ENCODE measurements at regions not wholly inside any gene's neighbourhood (a gene's known extent, or its start where the extent isn't known, plus 50 kb on each side); places are given as distances from the start of the nearest gene placed in this dataset.

- H3K9me3 ChIP-seq (ENCODE audit: control insufficient read depth, low read length): no peaks in the 10 kb centered on the region
- no peak overlapping the region for H2BK12ac ChIP-seq (ENCODE audit: low read length in 2 of 2)
- no peak overlapping the region for H3K14ac ChIP-seq (ENCODE audit: low read length in 2 of 2)
- no peak overlapping the region for H2BK120ac ChIP-seq (ENCODE audit: low read depth, low read length)
- H2BK5ac ChIP-seq (ENCODE audit: low read depth, low read length, poor library complexity, severe bottlenecking): no peak overlapping the region
- H2BK15ac ChIP-seq (ENCODE audit: low read depth, poor library complexity, severe bottlenecking): no peak overlapping the region
- H4K91ac ChIP-seq (ENCODE audit: low read length): no peak overlapping the region
- H3K4me3 ChIP-seq (ENCODE audit: insufficient read depth in 1 of 2, low read depth in 1 of 2, low read length in 2 of 2): no peak overlapping the region
- no peaks in the 10 kb centered on the region for H3K36me3 ChIP-seq (ENCODE audit: control insufficient read depth in 1 of 2, insufficient read depth in 2 of 2, low read depth in 1 of 2, low read length in 2 of 2)
- peaks cover 0 to 18% of the 10 kb centered on the region in 2 experiments for H3K27me3 ChIP-seq (ENCODE audit: control insufficient read depth in 1 of 2, insufficient read depth in 1 of 2, low read length in 2 of 2)
- H2AFZ ChIP-seq (ENCODE audit: low read depth, low read length): no peak overlapping the region
- no peak overlapping the region for H3K23ac ChIP-seq (ENCODE audit: low read length in 2 of 2)
- no peak overlapping the region for H3K27ac ChIP-seq (ENCODE audit: low read length, poor library complexity, severe bottlenecking)
- DNase-seq: peak; percentile 85
- H4K8ac ChIP-seq (ENCODE audit: low read length): no peak overlapping the region
- no peak overlapping the region for H3K9ac ChIP-seq (ENCODE audit: low read length)
- no peak overlapping the region for H3K4ac ChIP-seq (ENCODE audit: low read depth in 1 of 2, low read length in 2 of 2)
- WGBS: 58% methylated on average over 8 of the region's 8 CpGs
- no peak overlapping the region for H2AK5ac ChIP-seq (ENCODE audit: low read length, severe bottlenecking)
- no peak overlapping the region for H3K18ac ChIP-seq (ENCODE audit: low read depth in 1 of 2, low read length in 2 of 2)
- no peak overlapping the region for H3K4me2 ChIP-seq (ENCODE audit: low read length, poor library complexity, severe bottlenecking)
- H3K4me1 ChIP-seq (ENCODE audit: control insufficient read depth, insufficient read depth, low read depth, low read length): peaks cover 8% of the 10 kb centered on the region
- H3K79me1 ChIP-seq (replicated peaks; ENCODE audit: low read length, poor library complexity, severe bottlenecking): no peaks in the 10 kb centered on the region
Measured at GRCh38 chr6:14660806-14661579, 543.4 kb downstream of the CD83 start.

GRCh38 chr6:14661691-14662090, 544.1 kb downstream of the CD83 start:
- WGBS: over 99% methylated on average over 3 of the region's 3 CpGs
- no peak overlapping the region for H2BK120ac ChIP-seq (ENCODE audit: low read depth, low read length)
- H3K9me3 ChIP-seq (ENCODE audit: control insufficient read depth, low read length): no peaks in the 10 kb centered on the region
- H3K79me1 ChIP-seq (replicated peaks; ENCODE audit: low read length, poor library complexity, severe bottlenecking): no peaks in the 10 kb centered on the region
- no peak for DNase-seq
- H4K91ac ChIP-seq (ENCODE audit: low read length): no peak overlapping the region
- H3K4me2 ChIP-seq (ENCODE audit: low read length, poor library complexity, severe bottlenecking): no peak overlapping the region
- peaks cover 10% of the 10 kb centered on the region for H3K4me1 ChIP-seq (ENCODE audit: control insufficient read depth, insufficient read depth, low read depth, low read length)
- H2AK5ac ChIP-seq (ENCODE audit: low read length, severe bottlenecking): no peak overlapping the region
- H2BK5ac ChIP-seq (ENCODE audit: low read depth, low read length, poor library complexity, severe bottlenecking): no peak overlapping the region
- H3K9ac ChIP-seq (ENCODE audit: low read length): no peak overlapping the region
- no peak overlapping the region for H3K14ac ChIP-seq (ENCODE audit: low read length in 2 of 2)
- no peak overlapping the region for H3K4me3 ChIP-seq (ENCODE audit: insufficient read depth in 1 of 2, low read depth in 1 of 2, low read length in 2 of 2)
- no peak overlapping the region for H3K4ac ChIP-seq (ENCODE audit: low read depth in 1 of 2, low read length in 2 of 2)
- no peak overlapping the region for H3K27ac ChIP-seq (ENCODE audit: low read length, poor library complexity, severe bottlenecking)
- peaks cover 0 to 18% of the 10 kb centered on the region in 2 experiments for H3K27me3 ChIP-seq (ENCODE audit: control insufficient read depth in 1 of 2, insufficient read depth in 1 of 2, low read length in 2 of 2)
- H3K18ac ChIP-seq (ENCODE audit: low read depth in 1 of 2, low read length in 2 of 2): no peak overlapping the region
- H2AFZ ChIP-seq (ENCODE audit: low read depth, low read length): no peak overlapping the region
- no peak overlapping the region for H4K8ac ChIP-seq (ENCODE audit: low read length)
- no peaks in the 10 kb centered on the region for H3K36me3 ChIP-seq (ENCODE audit: control insufficient read depth in 1 of 2, insufficient read depth in 2 of 2, low read depth in 1 of 2, low read length in 2 of 2)
- H2BK15ac ChIP-seq (ENCODE audit: low read depth, poor library complexity, severe bottlenecking): no peak overlapping the region
- H2BK12ac ChIP-seq (ENCODE audit: low read length in 2 of 2): no peak overlapping the region
- H3K23ac ChIP-seq (ENCODE audit: low read length in 2 of 2): no peak overlapping the region

DNA sequence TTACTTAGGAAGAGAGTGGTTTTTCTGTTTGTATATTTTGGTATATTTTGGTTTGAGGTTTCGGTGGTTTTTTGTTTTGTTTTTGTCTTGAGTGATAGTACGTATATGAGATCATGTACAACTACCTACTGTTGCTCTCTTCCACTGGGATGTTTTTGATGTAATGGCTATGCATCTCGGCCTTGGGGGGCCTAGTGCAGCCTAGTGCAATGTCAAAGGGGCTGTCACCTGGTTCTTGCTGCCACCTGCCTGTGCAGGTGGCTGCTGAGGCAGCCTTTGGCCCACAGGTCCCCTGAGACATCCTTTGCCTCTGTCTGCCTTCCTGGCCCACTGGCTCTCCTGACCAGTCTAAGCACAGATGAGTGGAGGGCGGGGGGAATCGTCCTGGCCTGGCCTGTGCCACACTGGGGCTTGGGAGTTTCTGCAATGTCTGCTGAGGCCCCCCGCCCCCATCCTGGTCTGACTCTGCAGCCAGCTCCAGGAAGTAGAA, 546.6 kb downstream of the CD83 start:
- no peak for DNase-seq
- H2BK5ac ChIP-seq (ENCODE audit: low read depth, low read length, poor library complexity, severe bottlenecking): no peak overlapping the region
- no peak overlapping the region for H4K8ac ChIP-seq (ENCODE audit: low read length)
- H3K27ac ChIP-seq (ENCODE audit: low read length, poor library complexity, severe bottlenecking): no peak overlapping the region
- H3K4me1 ChIP-seq (ENCODE audit: control insufficient read depth, insufficient read depth, low read depth, low read length): peaks cover 10% of the 10 kb centered on the region
- H2AK5ac ChIP-seq (ENCODE audit: low read length, severe bottlenecking): no peak overlapping the region
- no peaks in the 10 kb centered on the region for H3K79me1 ChIP-seq (replicated peaks; ENCODE audit: low read length, poor library complexity, severe bottlenecking)
- no peak overlapping the region for H3K9ac ChIP-seq (ENCODE audit: low read length)
- 65% methylated on average over 6 of the region's 6 CpGs for WGBS
- H3K4ac ChIP-seq (ENCODE audit: low read depth in 1 of 2, low read length in 2 of 2): peak overlapping the region in 1 of 2 experiments; percentile 4
- no peak overlapping the region for H3K14ac ChIP-seq (ENCODE audit: low read length in 2 of 2)
- no peak overlapping the region for H2BK120ac ChIP-seq (ENCODE audit: low read depth, low read length)
- H3K4me3 ChIP-seq (ENCODE audit: insufficient read depth in 1 of 2, low read depth in 1 of 2, low read length in 2 of 2): no peak overlapping the region
- peak overlapping the region in 1 of 2 experiments; percentile 68 for H3K18ac ChIP-seq (ENCODE audit: low read depth in 1 of 2, low read length in 2 of 2)
- H2AFZ ChIP-seq (ENCODE audit: low read depth, low read length): no peak overlapping the region
- no peak overlapping the region for H3K4me2 ChIP-seq (ENCODE audit: low read length, poor library complexity, severe bottlenecking)
- H3K23ac ChIP-seq (ENCODE audit: low read length in 2 of 2): no peak overlapping the region
- H2BK15ac ChIP-seq (ENCODE audit: low read depth, poor library complexity, severe bottlenecking): no peak overlapping the region
- H2BK12ac ChIP-seq (ENCODE audit: low read length in 2 of 2): no peak overlapping the region
- no peaks in the 10 kb centered on the region for H3K9me3 ChIP-seq (ENCODE audit: control insufficient read depth, low read length)
- no peak overlapping the region for H4K91ac ChIP-seq (ENCODE audit: low read length)
- H3K27me3 ChIP-seq (ENCODE audit: control insufficient read depth in 1 of 2, insufficient read depth in 1 of 2, low read length in 2 of 2): peaks cover 0 to 5% of the 10 kb centered on the region in 2 experiments
- H3K36me3 ChIP-seq (ENCODE audit: control insufficient read depth in 1 of 2, insufficient read depth in 2 of 2, low read depth in 1 of 2, low read length in 2 of 2): no peaks in the 10 kb centered on the region

DNA sequence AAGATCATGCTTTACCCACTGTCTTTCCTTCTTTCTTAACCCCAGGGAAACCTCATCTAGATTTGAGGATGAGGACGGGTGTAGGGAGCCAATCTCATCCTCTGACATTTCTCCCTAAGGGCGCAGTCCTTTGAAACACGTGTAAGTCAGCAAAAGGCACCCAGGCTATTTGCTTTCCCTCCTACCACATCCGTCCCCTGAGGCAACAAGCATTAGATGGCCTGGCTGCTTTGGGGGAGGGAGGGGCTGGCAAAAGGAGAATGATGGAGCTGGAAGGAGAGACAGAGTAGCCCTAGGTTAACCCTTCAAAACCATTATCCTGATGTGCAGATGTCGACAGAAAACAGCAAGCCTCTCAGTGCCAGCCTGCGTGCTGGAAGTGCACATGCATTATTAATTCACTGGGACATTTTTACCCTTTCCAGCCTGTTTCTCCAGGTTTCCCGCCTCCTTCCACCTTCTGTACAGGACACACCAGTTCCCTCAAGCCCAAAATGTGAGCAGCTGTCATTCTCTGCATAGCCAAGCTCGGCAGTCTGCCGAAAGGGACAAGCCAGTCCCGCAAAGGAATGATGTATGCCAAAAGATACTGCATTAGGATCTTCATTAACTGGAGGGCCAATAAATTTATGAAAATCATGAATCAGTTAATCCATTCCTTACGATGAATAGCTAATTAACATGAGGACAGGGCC, 547.2 kb downstream of the CD83 start:
- Histone ChIP-seq H3K4me1 (ENCODE audit: control insufficient read depth, insufficient read depth, low read depth, low read length) (peaks cover 10% of the 10 kb centered on the region), H2AFZ (ENCODE audit: low read depth, low read length) (no peak overlapping the region), H3K9ac (ENCODE audit: low read length) (no peak overlapping the region), H3K9me3 (ENCODE audit: control insufficient read depth, low read length) (no peaks in the 10 kb centered on the region), H3K4ac (ENCODE audit: low read depth in 1 of 2, low read length in 2 of 2) (no peak overlapping the region), H3K4me3 (ENCODE audit: insufficient read depth in 1 of 2, low read depth in 1 of 2, low read length in 2 of 2) (no peak overlapping the region), H2BK12ac (ENCODE audit: low read length in 2 of 2) (peak overlapping the region in 1 of 2 experiments; percentile 59), H3K79me1 (replicated peaks; ENCODE audit: low read length, poor library complexity, severe bottlenecking) (no peaks in the 10 kb centered on the region), H4K91ac (ENCODE audit: low read length) (peak overlapping the region; percentile 18), H2AK5ac (ENCODE audit: low read length, severe bottlenecking) (no peak overlapping the region), H3K36me3 (ENCODE audit: control insufficient read depth in 1 of 2, insufficient read depth in 2 of 2, low read depth in 1 of 2, low read length in 2 of 2) (no peaks in the 10 kb centered on the region), H3K27me3 (ENCODE audit: control insufficient read depth in 1 of 2, insufficient read depth in 1 of 2, low read length in 2 of 2) (peaks cover 0 to 5% of the 10 kb centered on the region in 2 experiments), H3K18ac (ENCODE audit: low read depth in 1 of 2, low read length in 2 of 2) (peak overlapping the region; percentile 28 to 68), H3K27ac (ENCODE audit: low read length, poor library complexity, severe bottlenecking) (no peak overlapping the region), H2BK5ac (ENCODE audit: low read depth, low read length, poor library complexity, severe bottlenecking) (no peak overlapping the region), H3K14ac (ENCODE audit: low read length in 2 of 2) (no peak overlapping the region), H2BK15ac (ENCODE audit: low read depth, poor library complexity, severe bottlenecking) (no peak overlapping the region), H4K8ac (ENCODE audit: low read length) (peak overlapping the region; percentile 19), H3K23ac (ENCODE audit: low read length in 2 of 2) (no peak overlapping the region), H3K4me2 (ENCODE audit: low read length, poor library complexity, severe bottlenecking) (no peak overlapping the region), H2BK120ac (ENCODE audit: low read depth, low read length) (no peak overlapping the region)
- DNase-seq: peak; percentile 38
- WGBS: 84% methylated on average over 8 of the region's 11 CpGs

All from mesenchymal stem cell (in vitro differentiated cells and primary cell).